GM18508 (cell line): ENCODE measurements at regions not wholly inside any gene's neighbourhood (a gene's known extent, or its start where the extent isn't known, plus 50 kb on each side); places are given as distances from the start of the nearest gene placed in this dataset.
"Not testable (repeated sequence)": the region's sequence is repeated elsewhere in the genome, so short reads cannot be mapped to it uniquely, and the experiment has no call there.

ENCODE experiments used
- ATAC-seq: cut with Tn5 transposase; IDR thresholded peaks from one replicate; pipeline ENCODE4 v1.9.1; 2021; ENCODE audit warnings: moderate number of reproducible peaks; ENCODE audit not compliant: insufficient read depth, unreplicated experiment

- ATAC-seq, result no peak
Measured at GRCh38 chr4:28787947-28788346, 1927.3 kb downstream of the STIM2 start.

DNA sequence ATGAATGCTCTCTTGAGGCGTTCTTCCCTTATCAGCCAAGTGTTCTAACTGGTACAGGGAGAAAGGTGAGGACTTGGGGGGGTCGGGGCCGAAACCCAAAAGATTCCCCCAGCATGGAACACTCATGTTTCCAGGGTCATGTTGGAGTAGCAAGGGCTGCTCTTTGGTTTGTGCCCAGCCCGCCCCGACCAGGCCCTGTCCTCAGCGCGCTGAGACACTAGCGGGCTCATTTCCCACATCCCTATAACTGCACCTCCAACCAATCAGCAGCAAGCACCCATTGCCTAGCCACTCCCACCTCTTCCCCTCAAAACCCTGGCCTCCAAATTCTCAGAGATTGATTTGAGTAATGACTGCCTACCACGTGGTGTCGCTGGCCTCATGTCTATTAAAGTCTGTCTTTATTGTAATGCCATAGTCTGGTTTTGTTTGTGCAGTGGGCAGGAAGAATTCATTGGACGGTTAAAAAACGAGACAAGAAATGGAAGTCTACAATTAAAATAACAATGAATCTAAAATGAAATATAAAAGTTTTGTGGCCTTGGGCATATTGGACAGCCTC, 1928.4 kb downstream of the STIM2 start:
- ATAC-seq, result no peak

GRCh38 chr4:28792917-28793597, 1927.1 kb upstream of the PCDH7 start:
- no peak for ATAC-seq

- ATAC-seq, result no peak
Measured at GRCh38 chr4:28799696-28800095, 1920.5 kb upstream of the PCDH7 start.

GRCh38 chr4:28811025-28811424, 1909.1 kb upstream of the PCDH7 start:
- ATAC-seq, result no peak

DNA sequence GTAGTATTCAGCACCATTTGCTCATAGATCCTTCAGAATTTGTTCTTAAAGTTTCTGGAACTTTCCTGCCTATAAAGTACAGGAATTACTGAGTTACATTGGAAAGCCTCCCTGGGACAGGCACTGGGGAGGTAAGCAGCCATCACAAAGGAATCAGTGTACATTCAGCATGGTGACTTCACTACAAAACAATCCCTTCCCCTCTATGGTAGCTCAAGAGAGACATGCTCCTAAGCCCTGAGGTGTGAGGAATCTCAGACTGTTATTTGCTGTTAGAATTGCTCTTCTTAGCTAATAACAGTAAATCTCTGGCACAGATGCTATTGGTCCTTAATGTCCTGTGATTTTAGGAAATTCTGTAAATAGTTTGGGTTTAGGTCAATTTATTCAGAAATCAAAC, 1898.0 kb upstream of the PCDH7 start:
- no peak for ATAC-seq

DNA sequence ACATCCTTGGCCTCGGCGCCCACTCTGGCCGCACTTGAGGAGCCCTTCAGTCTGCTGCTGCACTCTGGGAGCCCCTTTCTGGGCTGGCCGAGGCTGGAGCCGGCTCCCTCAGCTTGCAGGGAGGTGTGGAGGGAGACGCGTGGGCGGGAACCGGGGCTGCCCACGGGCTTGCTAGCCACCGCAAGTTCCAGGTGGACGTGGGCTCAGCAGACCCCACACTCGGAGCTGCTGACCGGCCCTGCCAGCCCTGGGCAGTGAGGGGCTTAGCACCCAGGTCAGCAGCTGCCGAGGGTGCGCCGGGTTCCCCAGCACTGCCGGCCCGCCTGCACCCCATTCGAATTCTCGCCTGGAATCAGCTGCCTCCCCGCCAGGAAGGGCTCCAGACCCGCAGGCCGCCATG, 1892.3 kb upstream of the PCDH7 start:
- no peak for ATAC-seq

GRCh38 chr4:28831867-28832266, 1888.3 kb upstream of the PCDH7 start:
- ATAC-seq, result no peak

GRCh38 chr4:28832444-28832843, 1887.7 kb upstream of the PCDH7 start:
- no peak for ATAC-seq

- ATAC-seq, result no peak
Measured at GRCh38 chr4:28834120-28834519, 1886.0 kb upstream of the PCDH7 start.

DNA sequence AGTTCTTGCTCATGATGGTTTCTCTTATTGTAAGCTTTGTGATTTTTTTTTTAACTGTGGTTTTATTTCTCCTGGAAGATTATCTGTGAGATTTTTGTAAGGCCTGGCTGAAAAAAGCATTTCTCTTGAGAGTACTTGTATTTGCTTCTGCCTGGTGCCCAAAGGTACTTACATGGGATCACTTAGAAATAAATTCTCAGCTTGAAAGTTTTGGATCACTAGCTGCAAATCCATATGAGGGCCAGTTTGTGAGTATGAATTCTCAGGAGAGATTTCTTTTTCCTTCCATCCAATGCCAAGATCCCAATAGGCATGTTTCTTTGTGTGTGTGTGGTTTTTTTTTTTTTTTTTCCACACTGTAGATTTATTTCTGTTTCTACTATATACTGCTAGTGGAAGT, 1884.7 kb upstream of the PCDH7 start:
- ATAC-seq, result no peak

DNA sequence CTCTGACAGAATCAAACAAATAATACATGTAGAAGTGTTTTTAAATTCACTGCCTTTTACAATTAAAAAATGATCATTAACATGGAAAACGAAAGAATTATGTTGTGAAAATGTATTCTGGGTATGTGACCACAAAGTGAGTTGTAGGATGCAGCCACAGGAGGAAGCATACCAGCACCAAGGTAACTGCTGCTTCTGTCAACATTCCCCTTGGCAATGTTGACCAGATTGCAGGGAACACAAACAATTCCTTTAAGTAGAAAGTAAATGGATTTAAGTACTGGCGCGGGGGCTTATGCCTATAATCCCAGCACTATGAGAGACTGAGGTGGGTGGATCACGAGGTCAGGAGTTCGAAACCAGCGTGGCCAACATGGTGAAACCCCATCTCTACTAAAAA, 1877.9 kb upstream of the PCDH7 start:
- no peak for ATAC-seq

DNA sequence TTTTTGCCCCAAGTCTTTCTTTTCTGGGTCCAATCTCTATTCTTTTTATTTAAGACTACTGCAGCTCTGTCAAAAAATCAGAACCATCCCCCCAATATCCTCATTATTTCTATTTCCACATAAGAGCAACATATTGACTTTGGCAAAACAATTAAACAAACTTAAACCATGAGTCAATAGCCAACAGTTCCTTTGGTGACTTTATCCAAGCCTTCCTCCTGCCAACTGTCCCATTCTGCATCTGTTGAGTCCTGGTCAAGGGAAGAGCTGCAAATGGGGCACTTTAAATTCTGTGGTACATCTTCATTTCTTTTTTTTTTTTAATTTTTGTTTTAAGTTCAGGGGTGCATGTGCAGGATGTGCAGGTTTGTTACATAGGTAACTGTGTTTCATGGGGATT, 1875.0 kb upstream of the PCDH7 start:
- ATAC-seq, result no peak

GRCh38 chr4:28857028-28857427, 1863.1 kb upstream of the PCDH7 start:
- not testable (repeated sequence) for ATAC-seq

GRCh38 chr4:28868841-28869240, 1851.3 kb upstream of the PCDH7 start:
- no peak for ATAC-seq

DNA sequence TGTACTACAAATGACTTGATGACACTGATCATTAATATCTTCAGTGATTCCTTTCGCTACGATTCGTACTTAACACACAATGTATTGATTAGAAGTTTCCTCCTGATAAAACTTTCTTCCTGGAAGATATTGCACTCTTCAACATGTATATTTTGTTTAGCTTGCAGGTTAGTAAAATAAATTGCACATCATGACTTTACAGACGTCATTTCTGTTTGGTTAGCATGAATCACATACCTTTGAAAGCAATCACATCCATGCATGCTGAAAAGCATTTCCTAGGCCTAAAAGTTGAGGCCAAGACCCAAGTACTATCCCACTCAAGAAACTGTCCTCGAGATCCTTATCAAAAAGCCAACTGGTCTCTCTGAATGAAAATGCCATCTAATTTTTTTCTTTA, 1841.0 kb upstream of the PCDH7 start:
- no peak for ATAC-seq

DNA sequence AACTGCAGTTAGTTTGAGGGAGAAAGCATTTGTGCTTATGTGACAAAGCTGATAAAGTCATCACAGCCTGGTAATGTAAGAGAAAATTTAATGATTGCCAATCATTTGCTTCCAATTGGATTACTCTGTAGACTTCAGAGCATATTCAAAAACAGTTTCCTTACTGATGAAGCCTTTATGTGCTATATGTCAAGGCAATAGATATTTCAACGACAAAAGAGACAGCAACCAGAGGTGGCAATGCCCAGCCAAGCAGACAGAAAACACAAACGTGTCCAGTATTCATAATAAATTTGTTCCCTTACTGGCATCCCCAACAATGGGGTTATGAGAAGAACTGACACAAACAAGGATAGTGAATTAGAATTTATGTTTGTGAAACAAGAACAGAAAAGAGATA, 1840.3 kb upstream of the PCDH7 start:
- ATAC-seq, result no peak

- no peak for ATAC-seq
Measured at GRCh38 chr4:28883211-28883610, 1837.0 kb upstream of the PCDH7 start.

DNA sequence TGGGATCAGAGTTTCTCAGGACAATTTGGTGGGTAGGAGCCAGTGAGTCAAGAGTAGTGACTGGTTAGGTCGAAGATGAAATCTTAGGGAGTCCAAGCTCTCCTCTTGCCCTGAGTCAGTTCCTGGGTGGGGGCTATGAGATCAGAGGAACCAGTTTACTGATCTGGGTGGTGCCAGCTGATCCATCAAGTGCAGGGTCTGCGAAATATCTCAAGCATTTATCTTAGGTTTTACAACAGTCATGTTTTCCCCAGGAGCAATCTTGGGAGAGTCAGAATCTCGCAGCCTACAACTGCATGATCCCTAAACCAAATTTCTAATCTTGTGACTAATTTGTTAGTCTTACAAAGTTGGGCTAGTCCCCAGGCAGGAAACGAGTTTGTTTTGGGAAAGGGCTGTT, 1833.2 kb upstream of the PCDH7 start:
- ATAC-seq, result no peak

- ATAC-seq, result no peak
Measured at GRCh38 chr4:28890949-28891775, 1829.0 kb upstream of the PCDH7 start.

DNA sequence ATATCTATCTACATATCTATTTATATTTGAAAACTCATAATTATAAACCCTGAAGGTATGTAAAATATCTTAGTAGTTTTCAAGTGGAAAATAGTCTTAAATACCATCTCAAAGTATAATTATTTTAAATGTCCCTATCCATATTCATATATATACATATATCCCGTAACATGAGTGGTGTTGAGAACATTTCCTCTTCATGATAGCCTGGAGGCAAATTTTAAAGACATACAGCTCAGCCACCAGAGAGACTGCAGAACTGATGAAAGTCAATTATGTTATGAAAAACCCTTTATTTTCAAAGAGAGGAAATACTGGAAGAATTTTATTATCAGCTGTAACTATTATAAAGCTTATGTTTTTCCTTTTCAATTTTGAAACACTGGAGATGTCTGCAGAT, 1806.7 kb upstream of the PCDH7 start:
- ATAC-seq, result no peak

DNA sequence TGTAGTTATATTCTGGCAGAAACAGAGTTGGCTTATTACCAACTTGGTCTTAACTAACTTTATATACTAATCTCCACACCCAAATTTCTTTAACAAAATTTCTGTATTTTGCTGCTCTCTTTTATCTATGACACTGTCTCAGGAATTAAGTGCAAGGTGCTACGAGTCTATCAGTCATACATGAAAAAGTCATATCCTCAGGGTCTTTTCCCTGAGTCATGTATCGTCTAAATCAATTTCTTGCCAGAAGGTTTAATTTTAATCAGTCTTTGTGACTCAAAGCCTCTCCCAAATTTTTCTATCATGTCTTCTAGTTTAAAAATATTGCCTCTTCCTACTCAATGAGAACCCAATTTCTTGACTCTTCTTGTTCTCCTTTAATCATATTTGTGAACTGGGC, 1803.6 kb upstream of the PCDH7 start:
- ATAC-seq, result no peak
